KMS-11 (cell line): ENCODE measurements at regions not wholly inside any gene's neighbourhood (a gene's known extent, or its start where the extent isn't known, plus 50 kb on each side); places are given as distances from the start of the nearest gene placed in this dataset.

ENCODE experiments used
- H2AFZ ChIP-seq: fragments of 200-600 bp; sonication (generic); 2 replicates; pipeline ENCODE4 v1.6.1; 2016; ENCODE audit warnings: antibody characterized with exemption, mixed run types, low read depth
- H3K27ac ChIP-seq: fragments of 200-600 bp; sonication (generic); 2 replicates; pipeline ENCODE4 v1.6.1; 2016; ENCODE audit warnings: mild to moderate bottlenecking, mixed run types
- H3K27me3 ChIP-seq: fragments of 200-600 bp; sonication (generic); 2 replicates; pipeline ENCODE4 v1.6.1; 2017; ENCODE audit warnings: mild to moderate bottlenecking, low read depth, mixed run types, moderate library complexity; ENCODE audit not compliant: insufficient read depth
- H3K36me3 ChIP-seq: fragments of 200-600 bp; sonication (generic); 2 replicates; pipeline ENCODE4 v1.6.1; 2017; ENCODE audit warnings: mild to moderate bottlenecking, mixed run types; ENCODE audit not compliant: insufficient read depth
- H3K4me1 ChIP-seq: fragments of 200-600 bp; sonication (generic); 2 replicates; pipeline ENCODE4 v1.6.1; 2016; ENCODE audit warnings: mild to moderate bottlenecking, low read depth, mixed run types; ENCODE audit not compliant: poor library complexity, severe bottlenecking
- H3K4me2 ChIP-seq: fragments of 200-600 bp; sonication (generic); 2 replicates; pipeline ENCODE4 v1.7.0; 2016; ENCODE audit warnings: mild to moderate bottlenecking, mixed run types
- H3K4me3 ChIP-seq: fragments of 200-600 bp; sonication (generic); IDR thresholded peaks from 2 replicates; pipeline ENCODE4 v1.6.1; 2017; ENCODE audit warnings: low read depth, low read length, mixed read lengths; ENCODE audit not compliant: insufficient read depth
- H3K79me2 ChIP-seq: fragments of 200-600 bp; sonication (generic); 2 replicates; pipeline ENCODE4 v1.6.1; 2016; ENCODE audit warnings: low read depth, mixed run types; ENCODE audit not compliant: insufficient read depth
- H3K9ac ChIP-seq: fragments of 200-600 bp; sonication (generic); 2 replicates; pipeline ENCODE4 v1.6.1; 2016; ENCODE audit warnings: mild to moderate bottlenecking, mixed run types
- H4K20me1 ChIP-seq: fragments of 200-600 bp; sonication (generic); 2 replicates; pipeline ENCODE4 v1.6.1; 2016; ENCODE audit warnings: mild to moderate bottlenecking, mixed run types; ENCODE audit not compliant: insufficient read depth
- TF ChIP-seq, protein P1 (sequence below): fragments of 200-600 bp; sonication (generic); conservative IDR thresholded peaks from 2 replicates; pipeline ENCODE4 v1.6.1; 2017; ENCODE audit warnings: low read depth, mild to moderate bottlenecking, antibody characterized with exemption, low read length, moderate library complexity, mixed read lengths

GRCh38 chr12:39188689-39189088, 254.2 kb downstream of the KIF21A start:
- no peak overlapping the region for H2AFZ ChIP-seq
- no peaks in the 10 kb centered on the region for H3K4me1 ChIP-seq
- no peak overlapping the region for H3K27ac ChIP-seq
- H3K27me3 ChIP-seq: no peaks in the 10 kb centered on the region
- H3K4me3 ChIP-seq: no peak overlapping the region
- H3K9ac ChIP-seq: no peak overlapping the region
- no peak overlapping the region for H3K4me2 ChIP-seq
- no peaks in the 10 kb centered on the region for H4K20me1 ChIP-seq
- TF ChIP-seq, protein P1, sequence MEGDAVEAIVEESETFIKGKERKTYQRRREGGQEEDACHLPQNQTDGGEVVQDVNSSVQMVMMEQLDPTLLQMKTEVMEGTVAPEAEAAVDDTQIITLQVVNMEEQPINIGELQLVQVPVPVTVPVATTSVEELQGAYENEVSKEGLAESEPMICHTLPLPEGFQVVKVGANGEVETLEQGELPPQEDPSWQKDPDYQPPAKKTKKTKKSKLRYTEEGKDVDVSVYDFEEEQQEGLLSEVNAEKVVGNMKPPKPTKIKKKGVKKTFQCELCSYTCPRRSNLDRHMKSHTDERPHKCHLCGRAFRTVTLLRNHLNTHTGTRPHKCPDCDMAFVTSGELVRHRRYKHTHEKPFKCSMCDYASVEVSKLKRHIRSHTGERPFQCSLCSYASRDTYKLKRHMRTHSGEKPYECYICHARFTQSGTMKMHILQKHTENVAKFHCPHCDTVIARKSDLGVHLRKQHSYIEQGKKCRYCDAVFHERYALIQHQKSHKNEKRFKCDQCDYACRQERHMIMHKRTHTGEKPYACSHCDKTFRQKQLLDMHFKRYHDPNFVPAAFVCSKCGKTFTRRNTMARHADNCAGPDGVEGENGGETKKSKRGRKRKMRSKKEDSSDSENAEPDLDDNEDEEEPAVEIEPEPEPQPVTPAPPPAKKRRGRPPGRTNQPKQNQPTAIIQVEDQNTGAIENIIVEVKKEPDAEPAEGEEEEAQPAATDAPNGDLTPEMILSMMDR: no peak
- H3K36me3 ChIP-seq: no peaks in the 10 kb centered on the region
- no peaks in the 10 kb centered on the region for H3K79me2 ChIP-seq

GRCh38 chr12:39186744-39187143, 256.2 kb downstream of the KIF21A start:
- Histone ChIP-seq H4K20me1 (no peaks in the 10 kb centered on the region), H3K4me3 (no peak overlapping the region), H3K27me3 (no peaks in the 10 kb centered on the region), H3K79me2 (no peaks in the 10 kb centered on the region), H3K4me2 (no peak overlapping the region), H2AFZ (no peak overlapping the region), H3K4me1 (no peaks in the 10 kb centered on the region), H3K27ac (no peak overlapping the region), H3K36me3 (no peaks in the 10 kb centered on the region), H3K9ac (no peak overlapping the region)
- TF ChIP-seq, protein P1: no peak

- no peaks in the 10 kb centered on the region for H3K27me3 ChIP-seq
- H3K36me3 ChIP-seq: no peaks in the 10 kb centered on the region
- no peak overlapping the region for H3K4me2 ChIP-seq
- no peak overlapping the region for H2AFZ ChIP-seq
- no peaks in the 10 kb centered on the region for H3K79me2 ChIP-seq
- H3K4me3 ChIP-seq: no peak overlapping the region
- no peaks in the 10 kb centered on the region for H3K4me1 ChIP-seq
- TF ChIP-seq, protein P1: no peak
- no peaks in the 10 kb centered on the region for H4K20me1 ChIP-seq
- H3K27ac ChIP-seq: no peak overlapping the region
- H3K9ac ChIP-seq: no peak overlapping the region
Measured at GRCh38 chr12:39178837-39179236, 264.1 kb downstream of the KIF21A start.

GRCh38 chr12:39176356-39176755, 266.6 kb downstream of the KIF21A start:
- Histone ChIP-seq H3K4me2 (no peak overlapping the region), H3K79me2 (no peaks in the 10 kb centered on the region)

More at GRCh38 chr12:39176356-39176755, 266.6 kb downstream of the KIF21A start:
- Histone ChIP-seq H3K4me1 (no peaks in the 10 kb centered on the region), H4K20me1 (no peaks in the 10 kb centered on the region), H3K36me3 (no peaks in the 10 kb centered on the region), H3K4me3 (no peak overlapping the region), H3K27me3 (no peaks in the 10 kb centered on the region), H2AFZ (no peak overlapping the region), H3K27ac (no peak overlapping the region), H3K9ac (no peak overlapping the region)
- TF ChIP-seq, protein P1: no peak
